IMR-90 (cell line): ENCODE measurements at regions not wholly inside any gene's neighbourhood (a gene's known extent, or its start where the extent isn't known, plus 50 kb on each side); places are given as distances from the start of the nearest gene placed in this dataset.

Source experiments
- ATAC-seq: fragments of 200-7000 bp; cut with Tn5 transposase; 2 replicates; pipeline ENCODE4 v1.9.1; 2020; ENCODE audit warnings: low read depth, mild to moderate bottlenecking, moderate library complexity
- BruUV-seq: library from RNA; stranded (reverse); fragments of 400-500 nt; replicated peaks from 2 replicates; lab custom pipeline; 2021; lab: Mats Ljungman, UMichigan
- CTCF ChIA-PET: fragments of 300-600 bp; formaldehyde crosslinking; extraction: SDS; loops from one replicate; lab custom pipeline; 2021; ENCODE audit warnings: antibody characterized with exemption; lab: Yijun Ruan, JAX
- POLR2A ChIA-PET: fragments of 300-600 bp; sonication (Branson Sonifier 250); formaldehyde crosslinking; loops from one replicate; lab custom pipeline; 2022; ENCODE audit warnings: antibody characterized with exemption; ENCODE audit not compliant: unreplicated experiment; lab: Charles Lee
- DNase-seq: peaks from one replicate; pipeline ENCODE4 v3.0.0; 2013
- H2AFZ ChIP-seq: replicated peaks from 2 replicates; pipeline ENCODE3; 2013; ENCODE audit warnings: low read length, mild to moderate bottlenecking; ENCODE audit not compliant: poor library complexity
- H2AK5ac ChIP-seq: 2 replicates; pipeline ENCODE4 v1.6.1; 2013; ENCODE audit warnings: low read depth, low read length, inconsistent platforms
- H2AK9ac ChIP-seq: replicated peaks from 2 replicates; pipeline ENCODE3; 2013; ENCODE audit warnings: mild to moderate bottlenecking, low read depth, low read length, moderate library complexity; ENCODE audit not compliant: poor library complexity
- H2BK120ac ChIP-seq: 2 replicates; pipeline ENCODE4 v1.6.1; 2013; ENCODE audit warnings: low read depth, low read length, inconsistent platforms
- H2BK15ac ChIP-seq: 3 replicates; pipeline ENCODE4 v1.6.1; 2013; ENCODE audit warnings: low read depth, low read length, inconsistent platforms
- H2BK20ac ChIP-seq: 2 replicates; pipeline ENCODE4 v1.6.1; 2013; ENCODE audit warnings: low read depth, mild to moderate bottlenecking, inconsistent platforms, low read length, moderate library complexity
- H2BK5ac ChIP-seq: 2 replicates; pipeline ENCODE4 v1.6.1; 2013; ENCODE audit warnings: mild to moderate bottlenecking, low read depth, low read length, inconsistent platforms; ENCODE audit not compliant: poor library complexity, severe bottlenecking
- H3K14ac ChIP-seq: replicated peaks from 2 replicates; pipeline ENCODE4 v1.6.1; 2013; ENCODE audit warnings: low read depth, low read length, inconsistent platforms
- H3K18ac ChIP-seq: 2 replicates; pipeline ENCODE4 v1.6.1; 2013; ENCODE audit warnings: low read depth, low read length, control low read depth
- H3K23ac ChIP-seq: 2 replicates; pipeline ENCODE4 v1.6.1; 2013; ENCODE audit warnings: low read depth, low read length, inconsistent platforms
- H3K27ac ChIP-seq: 2 replicates; pipeline ENCODE4 v1.5.1; 2013; ENCODE audit warnings: mild to moderate bottlenecking, control low read depth, low read length; ENCODE audit not compliant: insufficient read depth
- H3K27me3 ChIP-seq: 2 replicates; pipeline ENCODE4 v1.6.1; 2013; ENCODE audit warnings: low read length; ENCODE audit not compliant: control insufficient read depth, insufficient read depth
- H3K36me3 ChIP-seq: 2 replicates; pipeline ENCODE4 v1.6.1; 2013; ENCODE audit warnings: low read length, mixed read lengths; ENCODE audit not compliant: control insufficient read depth, insufficient read depth
- H3K4ac ChIP-seq: 2 replicates; pipeline ENCODE4 v1.6.1; 2013; ENCODE audit warnings: low read depth, low read length, inconsistent platforms
- H3K4me1 ChIP-seq: 2 replicates; pipeline ENCODE4 v1.6.1; 2013; ENCODE audit warnings: low read length, mixed read lengths; ENCODE audit not compliant: control insufficient read depth, insufficient read depth
- H3K4me2 ChIP-seq: 2 replicates; pipeline ENCODE4 v1.6.1; 2013; ENCODE audit warnings: low read depth, mild to moderate bottlenecking, control low read depth, low read length, moderate library complexity
- H3K4me3 ChIP-seq: 2 replicates; pipeline ENCODE4 v1.5.1; 2013; ENCODE audit warnings: low read depth, mild to moderate bottlenecking, control low read depth, low read length, moderate library complexity; ENCODE audit not compliant: insufficient read depth
- H3K56ac ChIP-seq: 2 replicates; pipeline ENCODE4 v1.6.1; 2013; ENCODE audit warnings: low read length, inconsistent platforms; ENCODE audit not compliant: insufficient read depth; ENCODE audit errors: extremely low read depth
- H3K79me1 ChIP-seq, 2 experiments: 2 replicates each; pipeline ENCODE4 v1.6.1; 2013; ENCODE audit warnings: low read length in 2 of 2, inconsistent platforms in 1 of 2, low read depth in 1 of 2
- H3K9ac ChIP-seq: 2 replicates; pipeline ENCODE4 v1.6.1; 2013; ENCODE audit warnings: low read depth, low read length, control low read depth
- H3K9me1 ChIP-seq: 2 replicates; pipeline ENCODE4 v1.6.1; 2013; ENCODE audit warnings: low read length, inconsistent platforms; ENCODE audit not compliant: insufficient read depth
- H3K9me3 ChIP-seq: 2 replicates; pipeline ENCODE4 v1.6.1; 2013; ENCODE audit warnings: low read length; ENCODE audit not compliant: control insufficient read depth, insufficient read depth
- H4K20me1 ChIP-seq: 2 replicates; pipeline ENCODE4 v1.6.1; 2013; ENCODE audit warnings: low read length, inconsistent platforms; ENCODE audit not compliant: insufficient read depth
- H4K5ac ChIP-seq: 2 replicates; pipeline ENCODE4 v1.6.1; 2013; ENCODE audit warnings: mild to moderate bottlenecking, low read depth, low read length, control low read depth
- H4K8ac ChIP-seq, 2 experiments: 2 replicates each; pipeline ENCODE4 v1.6.1; 2013; ENCODE audit warnings: low read depth in 2 of 2, low read length in 2 of 2, control low read depth in 1 of 2, inconsistent platforms in 1 of 2
- H4K91ac ChIP-seq: 2 replicates; pipeline ENCODE4 v1.6.1; 2013; ENCODE audit warnings: low read depth, low read length, inconsistent platforms; ENCODE audit not compliant: insufficient read depth
- RAD21 ChIP-seq: IDR thresholded peaks from 2 replicates; pipeline ENCODE4 v1.6.1; 2012; ENCODE audit warnings: low read length, improper control_type of control experiment
- RCOR1 ChIP-seq: IDR thresholded peaks from 2 replicates; pipeline ENCODE4 v1.6.1; 2012; ENCODE audit warnings: mild to moderate bottlenecking, low read length, improper control_type of control experiment; ENCODE audit not compliant: insufficient replicate concordance
- RFX5 ChIP-seq: IDR thresholded peaks from 2 replicates; pipeline ENCODE4 v1.8.0; 2012; ENCODE audit warnings: low read depth, mild to moderate bottlenecking, low read length, moderate library complexity
- USF2 ChIP-seq: fragments of 150-350 bp; IDR thresholded peaks from 2 replicates; pipeline ENCODE4 v1.6.1; 2017; ENCODE audit warnings: mild to moderate bottlenecking, antibody characterized with exemption, low read length, low read depth
- WGBS, 2 experiments: methylation state at CpG; one replicate each; pipeline versions ENCODE4 v1.1.5 to v1.1.7; 2013; ENCODE audit warnings: missing lambda C conversion rate in 2 of 2; ENCODE audit not compliant: insufficient read length in 1 of 2; ENCODE audit errors: extremely low coverage in 2 of 2; 5-methylcytosine and 5-hydroxymethylcytosine counted together
- dilution Hi-C: fragments of 300-500 bp; cut with HindIII; formaldehyde crosslinking; loops from one replicate; pipeline ENCODE4 v1.14.3; 2018; ENCODE audit warnings: low sequenced_read_pairs; ENCODE audit not compliant: unreplicated experiment
- in situ Hi-C: fragments of 300-500 bp; cut with MboI; formaldehyde crosslinking; loops from 3 replicates; pipeline ENCODE4 v1.14.3; 2019; ENCODE audit warnings: low sequenced_read_pairs, inconsistent platforms, mixed read lengths
- intact Hi-C: fragments of 100-400 bp; cut with micrococcal nuclease; formaldehyde crosslinking; loops from 2 replicates; pipeline ENCODE4 v1.10.0; 2022

GRCh38 chr6:166715065-166715464, 88.0 kb upstream of the RPS6KA2 start:
- no peak overlapping the region for H4K91ac ChIP-seq
- no peaks in the 10 kb centered on the region for H3K9me3 ChIP-seq
- no peaks in the 10 kb centered on the region for H3K4me1 ChIP-seq
- H4K20me1 ChIP-seq = no peaks in the 10 kb centered on the region
- intact Hi-C loops (no loop called here), dilution Hi-C loops (no loop called here), in situ Hi-C loops (no loop called here)
- TF ChIP-seq RFX5 (no peak), USF2 (no peak), RCOR1 (no peak), RAD21 (no peak)
- no peak overlapping the region for H2BK120ac ChIP-seq
- H3K9ac ChIP-seq = no peak overlapping the region
- H3K23ac ChIP-seq = no peak overlapping the region
- no peak overlapping the region for H3K56ac ChIP-seq
- no peak overlapping the region for H4K8ac ChIP-seq
- no peak overlapping the region for H4K5ac ChIP-seq
- no peak overlapping the region for H2BK15ac ChIP-seq
- no peak for DNase-seq
- ATAC-seq = no peak
- BruUV-seq = no TSS peak
- H3K18ac ChIP-seq = no peak overlapping the region
- H2AFZ ChIP-seq = peak overlapping the region; percentile 24
- H3K79me1 ChIP-seq = no peaks in the 10 kb centered on the region
- no peak overlapping the region for H3K4me3 ChIP-seq
- ChIA-PET CTCF (no interaction called here), POLR2A (no interaction called here)
- no peak overlapping the region for H3K4me2 ChIP-seq
- H2AK9ac ChIP-seq = peak overlapping the region; percentile 53
- no peaks in the 10 kb centered on the region for H3K9me1 ChIP-seq
- no peak overlapping the region for H3K27ac ChIP-seq
- H2BK20ac ChIP-seq = no peak overlapping the region
- H3K27me3 ChIP-seq = peaks cover 23% of the 10 kb centered on the region
- no peak overlapping the region for H3K14ac ChIP-seq
- H3K36me3 ChIP-seq = no peaks in the 10 kb centered on the region
- 60% methylated on average over 1 of the region's 7 CpGs; no CpG with 5 or more reads in 1 of the 2 experiments for WGBS, 2 experiments
- no peak overlapping the region for H2AK5ac ChIP-seq
- H2BK5ac ChIP-seq = no peak overlapping the region
- H3K4ac ChIP-seq = no peak overlapping the region
